SK-N-SH (cell line): ENCODE measurements at regions not wholly inside any gene's neighbourhood (a gene's known extent, or its start where the extent isn't known, plus 50 kb on each side); places are given as distances from the start of the nearest gene placed in this dataset.
"Not testable (repeated sequence)": the region's sequence is repeated elsewhere in the genome, so short reads cannot be mapped to it uniquely, and the experiment has no call there.

Source experiments
- CTCF ChIA-PET: fragments of 300-600, 350-600 bp; formaldehyde crosslinking; extraction: SDS; loops from one replicate; lab custom pipeline; 2021; lab: Yijun Ruan, JAX
- POLR2A ChIA-PET: fragments of 350-600 bp; sonication (Branson Sonifier 250); formaldehyde crosslinking; extraction: SDS; loops from one replicate; lab custom pipeline; 2020; ENCODE audit warnings: antibody characterized with exemption, inconsistent platforms; lab: Yijun Ruan, JAX
- DNase-seq: peaks from one replicate; pipeline ENCODE4 v3.0.0; 2012
- H2AFZ ChIP-seq: fragments of 200-600 bp; sonication (generic); 2 replicates; pipeline ENCODE4 v1.8.1; 2016; ENCODE audit warnings: antibody characterized with exemption, mild to moderate bottlenecking, low read depth
- H3F3A ChIP-seq: fragments of 200-600 bp; sonication (generic); replicated peaks from 2 replicates; pipeline ENCODE3; 2016; ENCODE audit warnings: antibody characterized with exemption, mild to moderate bottlenecking; ENCODE audit not compliant: insufficient read depth
- H3K27ac ChIP-seq, 2 experiments: fragments of 200-500 bp in 1 of 2; fragments of 200-600 bp in 1 of 2; sonication (Bioruptor generic) in 1 of 2; sonication (generic), shearing (Covaris generic) in 1 of 2; 2 replicates each; pipeline versions ENCODE4 v1.5.1 to v1.6.1; 2014 to 2016; ENCODE audit warnings: low read depth in 2 of 2, inconsistent platforms in 1 of 2, low read length in 1 of 2, mild to moderate bottlenecking in 1 of 2, mixed read lengths in 1 of 2
- H3K27me3 ChIP-seq: fragments of 200-600 bp; sonication (generic), shearing (Covaris generic); 2 replicates; pipeline ENCODE4 v1.6.1; 2016; ENCODE audit warnings: mixed run types; ENCODE audit not compliant: insufficient read depth
- H3K36me3 ChIP-seq, 2 experiments: fragments of 200-500 bp in 1 of 2; fragments of 200-600 bp in 1 of 2; sonication (Bioruptor generic) in 1 of 2; sonication (generic) in 1 of 2; replicated peaks in 1 of 2; 2 replicates each; pipeline versions ENCODE3 to v1.5.1; 2014 to 2016; ENCODE audit warnings: low read length in 1 of 2, mild to moderate bottlenecking in 1 of 2; ENCODE audit not compliant: insufficient read depth in 2 of 2, control insufficient read depth in 1 of 2
- H3K4me1 ChIP-seq, 2 experiments: fragments of 200-500 bp in 1 of 2; fragments of 200-600 bp in 1 of 2; sonication (Bioruptor generic) in 1 of 2; sonication (generic), shearing (Covaris generic) in 1 of 2; 2 replicates each; pipeline versions ENCODE4 v1.5.1 to v1.6.1; 2014 to 2016; ENCODE audit warnings: low read depth in 1 of 2, low read length in 1 of 2, mixed run types in 1 of 2; ENCODE audit not compliant: insufficient read depth in 2 of 2, control insufficient read depth in 1 of 2
- H3K4me2 ChIP-seq: fragments of 200-600 bp; sonication (generic), shearing (Covaris generic); 2 replicates; pipeline ENCODE4 v1.6.1; 2017; ENCODE audit warnings: mixed run types
- H3K4me3 ChIP-seq, 2 experiments: fragments of 200-500 bp in 1 of 2; fragments of 200-600 bp in 1 of 2; sonication (Bioruptor generic) in 1 of 2; sonication (generic), shearing (Covaris generic) in 1 of 2; 2 replicates each; pipeline versions ENCODE4 v1.5.1 to v1.8.1; 2014 to 2016; ENCODE audit warnings: low read depth in 2 of 2, inconsistent platforms in 1 of 2, low read length in 1 of 2, mild to moderate bottlenecking in 1 of 2, mixed read lengths in 1 of 2, moderate library complexity in 1 of 2
- H3K79me2 ChIP-seq: fragments of 200-600 bp; sonication (generic); 2 replicates; pipeline ENCODE4 v1.8.1; 2017; ENCODE audit warnings: mild to moderate bottlenecking; ENCODE audit not compliant: insufficient read depth
- H3K9ac ChIP-seq: fragments of 200-600 bp; sonication (generic); 2 replicates; pipeline ENCODE4 v1.6.1; 2017; ENCODE audit warnings: mixed run types
- H3K9me2 ChIP-seq: fragments of 200-600 bp; sonication (generic); 2 replicates; pipeline ENCODE4 v1.6.1; 2017; ENCODE audit warnings: mixed run types
- H3K9me3 ChIP-seq: fragments of 200-600 bp; sonication (generic); 2 replicates; pipeline ENCODE4 v1.6.1; 2017; ENCODE audit warnings: mixed run types, mild to moderate bottlenecking, moderate library complexity
- H4K20me1 ChIP-seq: fragments of 200-600 bp; sonication (generic); 2 replicates; pipeline ENCODE4 v1.6.1; 2017; ENCODE audit warnings: mild to moderate bottlenecking, mixed run types; ENCODE audit not compliant: insufficient read depth
- WGBS: methylation state at CpG from one replicate; pipeline ENCODE4 v1.1.6; 2017; ENCODE audit warnings: low lambda C conversion rate; 5-methylcytosine and 5-hydroxymethylcytosine counted together

DNA sequence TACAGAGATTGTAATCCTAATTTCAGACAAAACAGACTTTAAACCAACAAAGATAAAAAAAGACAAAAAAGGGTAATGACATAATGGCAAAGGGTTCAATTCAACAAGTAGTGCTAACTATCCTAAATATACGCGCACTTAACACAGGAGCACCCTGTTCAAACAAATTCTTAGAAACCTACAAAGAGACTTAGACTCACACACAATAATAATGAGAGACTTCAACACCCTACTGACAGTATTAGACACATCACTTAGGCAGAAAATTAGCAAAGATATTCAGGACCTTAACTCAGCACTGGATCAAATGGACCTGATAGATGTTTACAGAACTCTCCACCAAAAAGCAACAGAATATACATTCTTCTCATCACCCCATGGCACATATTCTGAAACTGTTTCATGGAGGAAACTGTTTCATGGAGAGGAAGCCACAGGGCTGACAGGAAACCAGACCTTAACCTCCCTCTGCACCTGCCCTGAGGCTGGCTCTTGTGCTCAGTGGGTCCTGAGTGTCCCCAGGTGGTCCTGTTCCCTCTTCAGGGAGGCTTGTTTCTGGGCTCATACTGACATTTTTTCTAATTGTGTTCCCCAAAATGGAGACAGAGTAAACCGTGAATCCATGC, 54.7 kb downstream of the OR4M2 start:
- H3K4me1 ChIP-seq, H3K27ac ChIP-seq, H4K20me1 ChIP-seq, H3K36me3 ChIP-seq, H3K9me3 ChIP-seq, POLR2A ChIA-PET, H3K9ac ChIP-seq, H3F3A ChIP-seq, H3K79me2 ChIP-seq, H3K27me3 ChIP-seq, H3K4me3 ChIP-seq, CTCF ChIA-PET, H3K9me2 ChIP-seq, H3K4me2 ChIP-seq, H2AFZ ChIP-seq, DNase-seq: not testable (repeated sequence)
- WGBS: no CpG with 5 or more reads among the region's 3 CpGs

DNA sequence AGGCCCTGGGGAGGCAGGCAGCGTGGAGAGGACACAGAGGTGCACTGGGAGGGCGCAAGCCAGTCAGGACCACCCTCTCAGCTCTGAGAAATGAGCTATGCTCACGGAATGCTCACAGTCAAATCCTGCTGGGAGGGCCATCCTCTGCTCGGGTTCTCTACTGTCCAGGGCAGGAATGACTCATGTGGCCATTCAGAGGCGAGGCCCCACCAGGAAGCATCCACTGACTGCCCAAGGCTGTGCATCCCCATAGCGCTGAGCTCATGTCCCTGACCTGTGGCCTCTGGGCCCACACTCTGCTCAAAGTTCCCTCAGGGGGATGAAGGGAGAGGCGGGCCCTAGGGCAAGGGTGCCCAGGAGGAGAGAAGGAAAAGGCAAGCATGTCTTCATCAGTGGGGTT, 57.2 kb downstream of the OR4M2 start:
- H3K79me2 ChIP-seq, H3K36me3 ChIP-seq, H3K27me3 ChIP-seq, H3K9ac ChIP-seq, POLR2A ChIA-PET, CTCF ChIA-PET, H3K4me1 ChIP-seq, H3K9me2 ChIP-seq, H3K4me3 ChIP-seq, H3K4me2 ChIP-seq, H4K20me1 ChIP-seq, H2AFZ ChIP-seq, H3F3A ChIP-seq, H3K9me3 ChIP-seq, DNase-seq, H3K27ac ChIP-seq: not testable (repeated sequence)
- WGBS: no CpG with 5 or more reads among the region's 7 CpGs

DNA sequence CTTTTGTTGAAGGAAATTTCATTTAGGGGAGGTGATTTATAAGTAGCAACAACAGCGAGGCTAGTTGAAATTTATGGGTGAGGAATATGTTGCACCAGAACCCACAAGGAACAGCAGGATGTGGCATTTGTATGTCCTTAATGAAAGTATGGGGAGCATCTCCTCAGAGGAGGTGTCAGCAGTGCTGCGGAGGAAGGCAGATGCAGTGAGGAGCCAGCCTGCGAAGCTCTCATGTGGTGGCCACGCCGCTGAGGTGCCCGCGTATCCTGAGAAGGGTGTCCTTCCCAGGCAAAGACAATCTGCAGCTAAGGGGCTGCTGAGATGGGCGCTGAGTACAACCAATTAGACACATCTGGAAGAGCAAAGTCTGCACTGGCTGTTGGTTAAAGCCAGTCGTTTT, 60.8 kb downstream of the OR4M2 start:
- H3K9me2 ChIP-seq, H3K9me3 ChIP-seq, H4K20me1 ChIP-seq, H2AFZ ChIP-seq, H3K79me2 ChIP-seq, POLR2A ChIA-PET, H3K27ac ChIP-seq, H3K4me3 ChIP-seq, H3K36me3 ChIP-seq, H3K4me1 ChIP-seq, H3K27me3 ChIP-seq, CTCF ChIA-PET, H3K9ac ChIP-seq, H3K4me2 ChIP-seq, H3F3A ChIP-seq, DNase-seq: not testable (repeated sequence)
- no CpG with 5 or more reads among the region's 9 CpGs for WGBS

DNA sequence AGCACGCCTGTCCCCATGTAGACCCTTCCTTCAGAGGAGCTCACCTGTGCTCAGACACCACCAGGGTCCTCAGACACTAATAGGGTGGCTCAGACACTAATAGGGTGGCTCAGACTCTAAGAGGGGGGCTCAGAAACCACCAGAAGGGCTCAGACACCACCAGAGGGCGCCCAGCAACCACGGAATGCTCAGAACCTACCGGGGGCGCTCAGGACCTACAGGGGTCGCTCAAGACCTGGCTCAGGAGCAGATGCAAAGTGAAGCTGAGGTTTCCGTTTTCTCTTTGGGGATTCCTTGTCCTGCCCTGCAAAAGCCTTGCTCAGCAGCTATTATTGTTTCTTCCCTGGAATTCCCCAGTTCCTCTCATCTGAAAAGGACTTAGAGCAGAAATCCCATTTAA, 67.8 kb downstream of the OR4M2 start:
- no CpG with 5 or more reads among the region's 7 CpGs for WGBS
- H3F3A ChIP-seq, H3K4me3 ChIP-seq, H3K36me3 ChIP-seq, H3K27ac ChIP-seq, H3K4me1 ChIP-seq, H3K9ac ChIP-seq, H3K9me3 ChIP-seq, H3K79me2 ChIP-seq, DNase-seq, H3K9me2 ChIP-seq, H4K20me1 ChIP-seq, H3K27me3 ChIP-seq, CTCF ChIA-PET, H3K4me2 ChIP-seq, POLR2A ChIA-PET, H2AFZ ChIP-seq: not testable (repeated sequence)

DNA sequence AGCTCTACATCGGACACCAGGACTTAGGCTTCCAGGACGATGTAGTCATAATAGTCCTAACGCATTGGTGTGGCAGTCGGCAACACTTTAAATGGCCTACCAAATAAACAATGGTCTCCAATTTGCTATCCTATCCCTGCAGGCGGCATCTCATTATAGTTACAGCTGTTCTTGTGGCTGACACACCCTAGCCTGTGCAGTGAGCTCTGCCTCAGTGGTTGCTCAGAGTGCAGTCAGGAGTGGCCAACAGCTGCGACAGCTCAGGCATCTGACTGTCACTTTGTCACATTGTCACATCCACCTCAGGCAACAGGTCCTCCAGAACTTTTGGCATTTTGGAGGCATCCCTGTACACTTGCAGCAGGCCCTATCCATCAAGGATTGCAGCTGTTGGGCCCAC, 77.9 kb downstream of the OR4M2 start:
- CTCF ChIA-PET, H3K4me1 ChIP-seq, H4K20me1 ChIP-seq, DNase-seq, H3K27ac ChIP-seq, H3F3A ChIP-seq, POLR2A ChIA-PET, H3K36me3 ChIP-seq, H3K4me3 ChIP-seq, H3K79me2 ChIP-seq, H3K9me2 ChIP-seq, H2AFZ ChIP-seq, H3K9me3 ChIP-seq, H3K4me2 ChIP-seq, H3K9ac ChIP-seq, H3K27me3 ChIP-seq: not testable (repeated sequence)
- WGBS: no CpG with 5 or more reads among the region's 6 CpGs

DNA sequence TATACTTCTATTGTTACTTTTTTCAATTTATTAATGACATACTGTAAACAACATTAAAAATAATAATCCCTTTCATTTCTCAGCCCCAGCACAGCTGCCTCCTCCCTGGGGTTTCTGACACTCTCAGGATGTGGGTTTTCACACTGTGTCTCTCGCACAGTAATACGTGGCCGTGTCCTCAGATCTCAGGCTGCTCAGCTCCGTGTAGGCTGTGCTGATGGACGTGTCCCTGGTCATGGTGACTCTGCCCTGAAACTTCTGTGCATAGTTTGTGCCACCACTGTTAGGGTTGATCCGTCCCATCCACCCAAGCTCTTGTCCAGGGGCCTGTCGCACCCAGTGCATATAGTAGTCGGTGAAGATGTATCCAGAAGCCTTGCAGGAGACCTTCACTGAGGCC, 80.0 kb downstream of the OR4M2 start:
- H3K79me2 ChIP-seq, H3K27me3 ChIP-seq, H3K27ac ChIP-seq, H3K4me2 ChIP-seq, H3K9me3 ChIP-seq, H3K9me2 ChIP-seq, CTCF ChIA-PET, H3K36me3 ChIP-seq, H3K4me1 ChIP-seq, H3F3A ChIP-seq, H3K4me3 ChIP-seq, POLR2A ChIA-PET, DNase-seq, H3K9ac ChIP-seq, H4K20me1 ChIP-seq, H2AFZ ChIP-seq: not testable (repeated sequence)
- no CpG with 5 or more reads among the region's 8 CpGs for WGBS

DNA sequence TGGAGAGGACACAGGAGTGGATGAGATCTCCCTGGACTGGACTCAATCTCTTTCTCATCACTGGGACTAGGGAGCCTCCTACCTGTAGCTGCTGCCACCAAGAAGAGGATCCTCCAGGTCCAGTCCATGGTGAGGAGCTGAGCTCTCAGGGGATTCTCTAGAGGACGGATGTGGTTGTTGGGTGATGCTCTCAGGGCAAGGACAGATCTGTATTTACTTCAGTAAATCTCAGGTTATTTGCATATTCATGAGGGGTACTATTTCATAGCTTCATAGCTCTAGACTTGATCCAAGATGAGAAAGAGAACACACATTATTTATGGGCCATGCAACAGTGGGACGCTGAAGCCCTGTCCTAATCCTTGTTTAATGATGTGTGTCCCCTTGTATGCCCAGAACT, 80.4 kb downstream of the OR4M2 start:
- H3K27me3 ChIP-seq, POLR2A ChIA-PET, DNase-seq, H3K4me2 ChIP-seq, H3K27ac ChIP-seq, H3K9me2 ChIP-seq, H3K36me3 ChIP-seq, H3F3A ChIP-seq, H3K4me3 ChIP-seq, H4K20me1 ChIP-seq, H3K79me2 ChIP-seq, H3K4me1 ChIP-seq, CTCF ChIA-PET, H2AFZ ChIP-seq, H3K9ac ChIP-seq, H3K9me3 ChIP-seq: not testable (repeated sequence)
- WGBS: no CpG with 5 or more reads among the region's 2 CpGs
